GM12891 (cell line): ENCODE measurements at regions not wholly inside any gene's neighbourhood (a gene's known extent, or its start where the extent isn't known, plus 50 kb on each side); places are given as distances from the start of the nearest gene placed in this dataset.

ENCODE experiments used
- DNase-seq: peaks from one replicate; pipeline ENCODE4 v3.0.0; 2011; ENCODE audit warnings: low spot score; ENCODE audit not compliant: insufficient read length
- FAIRE-seq: peaks from 2 replicates; lab custom pipeline; 2011; peaks lifted over from hg19 to GRCh38; lab: Jason Lieb, UNC
- PAX5 ChIP-seq: IDR thresholded peaks from 2 replicates; pipeline ENCODE4 v1.6.1; 2011; ENCODE audit warnings: low read length, moderate library complexity, mild to moderate bottlenecking; ENCODE audit not compliant: insufficient read depth, severe bottlenecking
- POLR2A ChIP-seq: IDR thresholded peaks from 2 replicates; pipeline ENCODE4 v1.6.1; 2011; ENCODE audit warnings: low read depth, low read length, control low read depth
- POLR2AphosphoS5 ChIP-seq: IDR thresholded peaks from 2 replicates; pipeline ENCODE4 v1.6.1; 2011; ENCODE audit warnings: low read depth, low read length, control low read depth
- POU2F2 ChIP-seq: IDR thresholded peaks from 2 replicates; pipeline ENCODE4 v1.6.1; 2011; ENCODE audit warnings: low read depth, mild to moderate bottlenecking, control low read depth, low read length, moderate library complexity
- SPI1 ChIP-seq: IDR thresholded peaks from 2 replicates; pipeline ENCODE4 v1.6.1; 2011; ENCODE audit warnings: low read depth, low read length, control low read depth
- TAF1 ChIP-seq: IDR thresholded peaks from 2 replicates; pipeline ENCODE4 v1.6.1; 2011; ENCODE audit warnings: low read depth, low read length, control low read depth

- FAIRE-seq (no peak), DNase-seq (no peak)
- no peak for TF ChIP-seq POLR2A
- TF ChIP-seq SPI1: no peak
- no peak for TF ChIP-seq POU2F2
- no peak for TF ChIP-seq POLR2AphosphoS5
- TF ChIP-seq TAF1: no peak
- no peak for TF ChIP-seq PAX5
Measured at GRCh38 chr7:145665499-145666258, 450.9 kb upstream of the CNTNAP2 start.

- TF ChIP-seq POLR2AphosphoS5 (no peak), PAX5 (no peak), POLR2A (no peak), POU2F2 (no peak), SPI1 (no peak), TAF1 (no peak)
- FAIRE-seq (no peak), DNase-seq (no peak)
Measured at GRCh38 chr7:145655666-145656065, 460.9 kb upstream of the CNTNAP2 start.

- FAIRE-seq: no peak
- no peak for TF ChIP-seq POU2F2
- TF ChIP-seq PAX5: no peak
- TF ChIP-seq POLR2AphosphoS5: no peak
- TF ChIP-seq POLR2A: no peak
- no peak for TF ChIP-seq TAF1
- no peak for TF ChIP-seq SPI1
- no peak for DNase-seq
Measured at GRCh38 chr7:145645135-145645515, 471.5 kb upstream of the CNTNAP2 start.

- DNase-seq (no peak), FAIRE-seq (no peak)
- no peak for TF ChIP-seq TAF1
- no peak for TF ChIP-seq POU2F2
Measured at GRCh38 chr7:145644426-145645134, 472.0 kb upstream of the CNTNAP2 start.

- FAIRE-seq (no peak), DNase-seq (no peak)
- TF ChIP-seq SPI1 (no peak), POU2F2 (no peak), POLR2AphosphoS5 (no peak), POLR2A (no peak), PAX5 (no peak), TAF1 (no peak)
Measured at GRCh38 chr7:145643981-145644380, 472.6 kb upstream of the CNTNAP2 start.

GRCh38 chr7:145633513-145633912 is 483.1 kb upstream of the CNTNAP2 start:
- FAIRE-seq (no peak), DNase-seq (no peak)
- no peak for TF ChIP-seq TAF1
- no peak for TF ChIP-seq POLR2A
- no peak for TF ChIP-seq POU2F2
- no peak for TF ChIP-seq PAX5
- no peak for TF ChIP-seq SPI1
- TF ChIP-seq POLR2AphosphoS5: no peak

GRCh38 chr7:145624618-145625017 is 492.0 kb upstream of the CNTNAP2 start:
- FAIRE-seq (no peak), DNase-seq (no peak)
- TF ChIP-seq TAF1: no peak
- no peak for TF ChIP-seq SPI1
- no peak for TF ChIP-seq POLR2AphosphoS5
- TF ChIP-seq PAX5: no peak
- TF ChIP-seq POU2F2: no peak
- no peak for TF ChIP-seq POLR2A

GRCh38 chr7:145605963-145606362 is 510.6 kb upstream of the CNTNAP2 start:
- FAIRE-seq: no peak

GRCh38 chr7:145599376-145599775 is 517.2 kb upstream of the CNTNAP2 start:
- TF ChIP-seq POLR2AphosphoS5 (no peak), SPI1 (no peak), PAX5 (no peak), TAF1 (no peak), POU2F2 (no peak), POLR2A (no peak)
- no peak for FAIRE-seq

More at GRCh38 chr7:145605963-145606362, 510.6 kb upstream of the CNTNAP2 start:
- DNase-seq: no peak
- no peak for TF ChIP-seq SPI1
- no peak for TF ChIP-seq TAF1
- no peak for TF ChIP-seq POLR2A
- TF ChIP-seq POU2F2: no peak
- TF ChIP-seq POLR2AphosphoS5: no peak
- no peak for TF ChIP-seq PAX5

More at GRCh38 chr7:145599376-145599775, 517.2 kb upstream of the CNTNAP2 start:
- DNase-seq: no peak
